ENCODE measurements at regions not wholly inside any gene's neighbourhood (a gene's known extent, or its start where the extent isn't known, plus 50 kb on each side); places are given as distances from the start of the nearest gene placed in this dataset.
A peak's percentile ranks its signal among the peaks of the same experiment; 100 is the strongest.

GRCh38 chr15:91521996-91522395 lies 331.5 kb upstream of the SLCO3A1 start:
- no peak for DNase-seq (ENCODE audit: low read depth)
- TF ChIP-seq POLR2A (IDR thresholded peaks at IDR 0.05; ENCODE audit: extremely low read depth, insufficient read length) (no peak), MYC (IDR thresholded peaks at IDR 0.05; ENCODE audit: low read depth, low read length) (no peak), CTCF (IDR thresholded peaks at IDR 0.05; ENCODE audit: low read depth, low read length) (no peak)
- no peak overlapping the region for H3K4me3 ChIP-seq (ENCODE audit: low read depth, low read length)

- peak; percentile 22 for DNase-seq (ENCODE audit: low read depth)
- no peak overlapping the region for H3K4me3 ChIP-seq (ENCODE audit: low read depth, low read length)
- TF ChIP-seq POLR2A (IDR thresholded peaks at IDR 0.05; ENCODE audit: extremely low read depth, insufficient read length) (no peak), MYC (IDR thresholded peaks at IDR 0.05; ENCODE audit: low read depth, low read length) (no peak), MAX (IDR thresholded peaks at IDR 0.05; ENCODE audit: low read depth, low read length) (no peak), CTCF (IDR thresholded peaks at IDR 0.05; ENCODE audit: low read depth, low read length) (no peak)
Measured at GRCh38 chr15:91522605-91523332, 330.7 kb upstream of the SLCO3A1 start.

- TF ChIP-seq MYC (IDR thresholded peaks at IDR 0.05; ENCODE audit: low read depth, low read length) (no peak), CTCF (IDR thresholded peaks at IDR 0.05; ENCODE audit: low read depth, low read length) (no peak)
- no peak for DNase-seq (ENCODE audit: low read depth)
- no peak overlapping the region for H3K4me3 ChIP-seq (ENCODE audit: low read depth, low read length)
Measured at GRCh38 chr15:91523596-91523995, 329.9 kb upstream of the SLCO3A1 start.

- no peak overlapping the region for H3K4me3 ChIP-seq (ENCODE audit: low read depth, low read length)
- TF ChIP-seq MAX (IDR thresholded peaks at IDR 0.05; ENCODE audit: low read depth, low read length) (no peak), POLR2A (IDR thresholded peaks at IDR 0.05; ENCODE audit: extremely low read depth, insufficient read length) (no peak), CTCF (IDR thresholded peaks at IDR 0.05; ENCODE audit: low read depth, low read length) (no peak), MYC (IDR thresholded peaks at IDR 0.05; ENCODE audit: low read depth, low read length) (no peak)
- DNase-seq (ENCODE audit: low read depth): no peak
Measured at GRCh38 chr15:91524534-91524933, 329.0 kb upstream of the SLCO3A1 start.

- no peak for DNase-seq (ENCODE audit: low read depth)
- TF ChIP-seq POLR2A (IDR thresholded peaks at IDR 0.05; ENCODE audit: extremely low read depth, insufficient read length): no peak
- no peak for TF ChIP-seq MYC (IDR thresholded peaks at IDR 0.05; ENCODE audit: low read depth, low read length)
- TF ChIP-seq MAX (IDR thresholded peaks at IDR 0.05; ENCODE audit: low read depth, low read length): no peak
- TF ChIP-seq CTCF (IDR thresholded peaks at IDR 0.05; ENCODE audit: low read depth, low read length): no peak
- no peak overlapping the region for H3K4me3 ChIP-seq (ENCODE audit: low read depth, low read length)
Measured at GRCh38 chr15:91525751-91526150, 327.8 kb upstream of the SLCO3A1 start.

GRCh38 chr15:91526424-91526823 lies 327.1 kb upstream of the SLCO3A1 start:
- no peak for TF ChIP-seq POLR2A (IDR thresholded peaks at IDR 0.05; ENCODE audit: extremely low read depth, insufficient read length)
- TF ChIP-seq MYC (IDR thresholded peaks at IDR 0.05; ENCODE audit: low read depth, low read length): no peak
- no peak for TF ChIP-seq MAX (IDR thresholded peaks at IDR 0.05; ENCODE audit: low read depth, low read length)
- TF ChIP-seq CTCF (IDR thresholded peaks at IDR 0.05; ENCODE audit: low read depth, low read length): no peak
- H3K4me3 ChIP-seq (ENCODE audit: low read depth, low read length): no peak overlapping the region
- DNase-seq (ENCODE audit: low read depth): no peak

Data from NB4 (cell line).